Heart right ventricle (tissue), 16 donors: ENCODE measurements at regions not wholly inside any gene's neighbourhood (a gene's known extent, or its start where the extent isn't known, plus 50 kb on each side); places are given as distances from the start of the nearest gene placed in this dataset.

Experiments
- ATAC-seq, 8 donors: fragments of 200-7000 bp; cut with Tn5 transposase; one replicate each; pipeline ENCODE4 v1.9.1; 2020; ENCODE audit warnings: mild to moderate bottlenecking in 8 of 8, moderate library complexity in 8 of 8, moderate number of reproducible peaks in 1 of 8
- DNase-seq, 2 donors: peaks; one replicate each; pipeline ENCODE4 v3.0.0-alpha.2; 2020
- H3K27ac ChIP-seq, 10 donors: fragments of 200-600 bp; sonication (generic) in 2 of 10; one replicate each; pipeline versions ENCODE4 v1.5.0 to v1.8.0; 2020 to 2022; ENCODE audit warnings: mild to moderate bottlenecking in 3 of 10
- H3K27me3 ChIP-seq, 7 donors: fragments of 200-600 bp; one replicate each; pipeline ENCODE4 v1.8.0; 2021 to 2022; ENCODE audit warnings: mild to moderate bottlenecking in 2 of 7
- H3K36me3 ChIP-seq, 9 donors: fragments of 200-600 bp; sonication (generic) in 1 of 9; one replicate each; pipeline versions ENCODE4 v1.5.0 to v1.8.0; 2020 to 2022; ENCODE audit warnings: mild to moderate bottlenecking in 2 of 9
- H3K4me1 ChIP-seq, 9 donors: fragments of 200-600 bp; sonication (generic) in 1 of 9; one replicate each; pipeline versions ENCODE4 v1.5.0 to v1.8.0; 2020 to 2022; ENCODE audit warnings: mild to moderate bottlenecking in 4 of 9
- H3K4me3 ChIP-seq, 10 donors: fragments of 200-600 bp; sonication (generic) in 2 of 10; one replicate each; pipeline versions ENCODE4 v1.5.0 to v1.8.0; 2020 to 2022; ENCODE audit warnings: mild to moderate bottlenecking in 7 of 10, moderate library complexity in 2 of 10
- H3K9me3 ChIP-seq, 11 donors: fragments of 200-600 bp in 10 of 11; sonication (generic) in 2 of 11; one replicate each; pipeline versions ENCODE4 v1.5.0 to v1.8.0; 2013 to 2022; ENCODE audit warnings: mild to moderate bottlenecking in 2 of 11, control low read depth in 1 of 11, moderate library complexity in 1 of 11
- CTCF ChIP-seq, 9 donors: fragments of 200-600 bp; sonication (generic) in 2 of 9; IDR thresholded peaks; one replicate each; pipeline versions ENCODE4 v1.5.0 to v1.8.0; 2021 to 2022; ENCODE audit warnings: antibody characterized with exemption in 9 of 9, mild to moderate bottlenecking in 5 of 9, moderate library complexity in 1 of 9
- WGBS, 2 donors: extraction: QIAGEN DNeasy Blood & Tissue Kit; methylation state at CpG; one replicate each; pipeline ENCODE4 v1.1.7; 2013; ENCODE audit warnings: inconsistent platforms in 1 of 2; 5-methylcytosine and 5-hydroxymethylcytosine counted together
- intact Hi-C, 10 donors: fragments of 100-400 bp; cut with DNase I; formaldehyde crosslinking; loops; one replicate each; pipeline versions ENCODE4 v1.11.1 to v1.14.2; 2022
- donor health status: Arrhythmogenic right ventricular cardiomyopathy.
- donor health status: ischemic (EF 13 %, LVEDD 7.1; RV severe dilation, severe dysfunction).
- donor health status: healthy with polysubstance abuse.
- donor health status: DM: no; HTN: yes; CAD: no.
- donor health status: DM: no; HTN: no; CAD: no.
- donor health status: ischemic (EF 25% LVEDD 6.9; RV normal size, moderate dysfunction).
- donor health status: ischemic (EF 25% LVEDD 5.7; RV mildly dilated, moderate dysfunction).
- donor health status: healthy.
- donor health status: DM: yes; HTN: yes; CAD: no.
- donor health status: Ischemic cardiomyopathy.
- donor health status: ischemic (EF 35%, LVEDD 5.7; RV mildly dilated, moderate dysfunction).
- donor health status: nonischemic (EF 11% LVEDD 7.7; RV severe dilation, severe dysfunction).
- donor health status: DM: yes; HTN: yes; CAD: no.
- donor health status: PGD.
- donor health status: ischemic (EF 29% LVEDD 5.4; RV normal size, mild dysfunction).
- donor health status: nonischemic (EF 23%, LVEDD 6.1; RV moderate dilation, normal function).

GRCh38 chr5:138702166-138703077 is 50.8 kb upstream of the CTNNA1 start:
- Histone ChIP-seq H3K4me1 (peaks cover 0 to 12% (median 2%) of the 10 kb centered on the region in 9 donors), H3K4me3 (no peak overlapping the region), H3K27me3 (no peaks in the 10 kb centered on the region), H3K36me3 (no peaks in the 10 kb centered on the region), H3K27ac (no peak overlapping the region), H3K9me3 (no peaks in the 10 kb centered on the region)
- intact Hi-C loops: no loop called here
- 76 to 83% methylated on average over 5 of the region's 5 CpGs for WGBS, 2 donors
- DNase-seq: no peak
- no peak for ATAC-seq
- TF ChIP-seq CTCF (IDR thresholded peaks at IDR 0.05): no peak

GRCh38 chr5:138701678-138702077 is 51.5 kb upstream of the CTNNA1 start:
- Histone ChIP-seq H3K4me1 (peaks cover 0 to 19% (median 3%) of the 10 kb centered on the region in 9 donors), H3K9me3 (no peaks in the 10 kb centered on the region), H3K27ac (no peak overlapping the region), H3K36me3 (no peaks in the 10 kb centered on the region), H3K27me3 (no peaks in the 10 kb centered on the region), H3K4me3 (no peak overlapping the region)
- DNase-seq (no peak), ATAC-seq (no peak)
- intact Hi-C loops: no loop called here
- 91 to 97% methylated on average over 3 of the region's 3 CpGs for WGBS, 2 donors
- TF ChIP-seq CTCF (IDR thresholded peaks at IDR 0.05): no peak

GRCh38 chr5:138700581-138701362 is 52.5 kb upstream of the CTNNA1 start:
- H3K27me3 ChIP-seq: no peaks in the 10 kb centered on the region
- no peaks in the 10 kb centered on the region for H3K36me3 ChIP-seq
- 93% methylated on average over 8 of the region's 8 CpGs for WGBS, 2 donors
- TF ChIP-seq CTCF (IDR thresholded peaks at IDR 0.05): no peak
- H3K9me3 ChIP-seq: no peaks in the 10 kb centered on the region
- intact Hi-C loops: no loop called here
- H3K4me1 ChIP-seq: peaks cover 0 to 28% (median 10%) of the 10 kb centered on the region in 9 donors
- H3K4me3 ChIP-seq: no peak overlapping the region
- DNase-seq (no peak), ATAC-seq (no peak)
- H3K27ac ChIP-seq: no peak overlapping the region

GRCh38 chr5:138699482-138699881 is 53.7 kb upstream of the CTNNA1 start:
- Histone ChIP-seq H3K27ac (no peak overlapping the region), H3K4me1 (peaks cover 0 to 31% (median 10%) of the 10 kb centered on the region in 9 donors), H3K27me3 (no peaks in the 10 kb centered on the region), H3K36me3 (no peaks in the 10 kb centered on the region), H3K9me3 (no peaks in the 10 kb centered on the region), H3K4me3 (no peak overlapping the region)
- TF ChIP-seq CTCF (IDR thresholded peaks at IDR 0.05): no peak
- 92 to 95% methylated on average over 2 of the region's 2 CpGs for WGBS, 2 donors
- intact Hi-C loops: no loop called here
- DNase-seq (no peak), ATAC-seq (peak in 1 of 8 donors; percentile 19)
